ENCODE measurements at regions not wholly inside any gene's neighbourhood (a gene's known extent, or its start where the extent isn't known, plus 50 kb on each side); places are given as distances from the start of the nearest gene placed in this dataset.
"Not testable (repeated sequence)": the region's sequence is repeated elsewhere in the genome, so short reads cannot be mapped to it uniquely, and the experiment has no call there.

GRCh38 chr9:100639854-100640253, 62.0 kb downstream of the CAVIN4 start:
- TF ChIP-seq POLR2A (IDR thresholded peaks at IDR 0.05; ENCODE audit: low read depth, low read length): no peak
- FAIRE-seq (no peak), DNase-seq (ENCODE audit: insufficient read length, low spot score) (no peak)

GRCh38 chr9:100640447-100641050, 62.7 kb downstream of the CAVIN4 start:
- no peak for TF ChIP-seq POLR2A (IDR thresholded peaks at IDR 0.05; ENCODE audit: low read depth, low read length)
- DNase-seq (ENCODE audit: insufficient read length, low spot score) (no peak), FAIRE-seq (no peak)

- TF ChIP-seq POLR2A (IDR thresholded peaks at IDR 0.05; ENCODE audit: low read depth, low read length): no peak
- FAIRE-seq (no peak), DNase-seq (ENCODE audit: insufficient read length, low spot score) (no peak)
These were observed 63.3 kb downstream of the CAVIN4 start for GRCh38 chr9:100641166-100641565.

GRCh38 chr9:100652850-100653249, 75.0 kb downstream of the CAVIN4 start:
- DNase-seq (ENCODE audit: insufficient read length, low spot score): no peak
- no peak for FAIRE-seq
- no peak for TF ChIP-seq POLR2A (IDR thresholded peaks at IDR 0.05; ENCODE audit: low read depth, low read length)

GRCh38 chr9:100653643-100654334, 75.9 kb downstream of the CAVIN4 start:
- TF ChIP-seq POLR2A (IDR thresholded peaks at IDR 0.05; ENCODE audit: low read depth, low read length): no peak
- no peak for FAIRE-seq
- no peak for DNase-seq (ENCODE audit: insufficient read length, low spot score)

- not testable (repeated sequence) for DNase-seq (ENCODE audit: insufficient read length, low spot score); FAIRE-seq
These were observed 79.0 kb downstream of the CAVIN4 start for GRCh38 chr9:100656851-100657250.

GRCh38 chr9:100661668-100662067, 83.8 kb downstream of the CAVIN4 start:
- no peak for FAIRE-seq
- no peak for DNase-seq (ENCODE audit: insufficient read length, low spot score)
- no peak for TF ChIP-seq POLR2A (IDR thresholded peaks at IDR 0.05; ENCODE audit: low read depth, low read length)

GRCh38 chr9:100662122-100662521, 84.2 kb downstream of the CAVIN4 start:
- DNase-seq (ENCODE audit: insufficient read length, low spot score): no peak
- no peak for TF ChIP-seq POLR2A (IDR thresholded peaks at IDR 0.05; ENCODE audit: low read depth, low read length)
- no peak for FAIRE-seq

- no peak for FAIRE-seq
- no peak for TF ChIP-seq POLR2A (IDR thresholded peaks at IDR 0.05; ENCODE audit: low read depth, low read length)
- no peak for DNase-seq (ENCODE audit: insufficient read length, low spot score)
These were observed 89.6 kb downstream of the CAVIN4 start for GRCh38 chr9:100667448-100667847.

GRCh38 chr9:100668024-100668423, 90.1 kb downstream of the CAVIN4 start:
- FAIRE-seq (no peak), DNase-seq (ENCODE audit: insufficient read length, low spot score) (no peak)
- TF ChIP-seq POLR2A (IDR thresholded peaks at IDR 0.05; ENCODE audit: low read depth, low read length): no peak

- TF ChIP-seq POLR2A (IDR thresholded peaks at IDR 0.05; ENCODE audit: low read depth, low read length): no peak
- FAIRE-seq (no peak), DNase-seq (ENCODE audit: insufficient read length, low spot score) (no peak)
These were observed 92.1 kb downstream of the CAVIN4 start for GRCh38 chr9:100669968-100670367.

- DNase-seq (ENCODE audit: insufficient read length, low spot score) (no peak), FAIRE-seq (no peak)
- no peak for TF ChIP-seq POLR2A (IDR thresholded peaks at IDR 0.05; ENCODE audit: low read depth, low read length)
These were observed 92.8 kb downstream of the CAVIN4 start for GRCh38 chr9:100670719-100671118.

- no peak for DNase-seq (ENCODE audit: insufficient read length, low spot score)
- no peak for FAIRE-seq
- no peak for TF ChIP-seq POLR2A (IDR thresholded peaks at IDR 0.05; ENCODE audit: low read depth, low read length)
These were observed 94.0 kb downstream of the CAVIN4 start for GRCh38 chr9:100671898-100672297.

GRCh38 chr9:100673249-100673648, 95.4 kb downstream of the CAVIN4 start:
- no peak for TF ChIP-seq POLR2A (IDR thresholded peaks at IDR 0.05; ENCODE audit: low read depth, low read length)
- DNase-seq (ENCODE audit: insufficient read length, low spot score) (no peak), FAIRE-seq (no peak)

- TF ChIP-seq POLR2A (IDR thresholded peaks at IDR 0.05; ENCODE audit: low read depth, low read length): no peak
- no peak for FAIRE-seq
- DNase-seq (ENCODE audit: insufficient read length, low spot score): no peak
These were observed 96.7 kb downstream of the CAVIN4 start for GRCh38 chr9:100674419-100675122.

Measured in H54 (cell line).